DMS153 treated with DMSO at 0.1 percent for 48 hours (cell line): ENCODE measurements at regions not wholly inside any gene's neighbourhood (a gene's known extent, or its start where the extent isn't known, plus 50 kb on each side); places are given as distances from the start of the nearest gene placed in this dataset.

Source experiments
- DNase-seq: peaks from one replicate; lab custom pipeline; 2025; ENCODE audit not compliant: unreplicated experiment; lab: John Stamatoyannopoulos, UW

DNA sequence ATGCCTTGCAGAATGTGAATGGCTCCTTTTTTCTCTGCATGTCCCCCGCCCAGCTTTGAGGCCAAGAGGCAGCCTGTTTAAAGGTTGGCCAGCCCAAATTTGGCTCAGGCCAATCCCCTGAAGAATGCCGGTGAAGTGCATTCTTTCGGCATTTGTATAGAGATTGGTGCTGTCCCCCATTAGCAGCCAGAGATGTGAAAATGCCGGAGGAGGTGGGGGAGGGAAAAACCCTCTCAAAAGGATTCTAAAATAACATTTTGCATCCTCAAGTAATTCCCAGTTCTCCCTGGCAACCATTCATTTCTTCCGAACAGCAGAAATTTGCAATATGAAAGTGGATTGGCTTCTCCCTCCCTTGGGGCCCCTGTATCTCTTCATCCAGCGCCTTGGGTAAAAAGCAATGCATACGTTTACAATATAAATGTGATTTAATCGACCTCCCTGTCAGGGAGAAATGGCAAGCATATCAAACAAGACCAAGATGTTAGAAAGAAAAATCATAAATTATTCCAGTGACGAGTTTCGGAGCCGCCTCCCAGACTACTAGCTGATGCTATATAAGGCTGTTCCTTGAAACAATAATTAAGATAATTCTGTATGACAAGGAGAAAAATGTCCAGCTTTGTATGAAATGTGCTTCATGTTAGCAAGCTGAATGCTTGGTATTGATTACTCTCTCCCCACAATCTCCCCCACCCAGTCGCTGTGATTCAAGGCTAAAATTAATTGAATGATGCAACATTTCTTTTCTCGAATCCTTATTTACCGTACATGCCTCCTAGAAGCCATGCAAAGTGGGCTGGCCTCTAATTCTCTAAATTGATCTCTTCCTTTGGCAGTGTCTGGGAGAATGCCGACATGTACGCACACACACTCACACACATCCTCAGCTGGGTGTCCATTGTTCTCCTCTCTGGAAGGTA lies 323.7 kb downstream of the RPS24 start:
- DNase-seq: no peak

DNA sequence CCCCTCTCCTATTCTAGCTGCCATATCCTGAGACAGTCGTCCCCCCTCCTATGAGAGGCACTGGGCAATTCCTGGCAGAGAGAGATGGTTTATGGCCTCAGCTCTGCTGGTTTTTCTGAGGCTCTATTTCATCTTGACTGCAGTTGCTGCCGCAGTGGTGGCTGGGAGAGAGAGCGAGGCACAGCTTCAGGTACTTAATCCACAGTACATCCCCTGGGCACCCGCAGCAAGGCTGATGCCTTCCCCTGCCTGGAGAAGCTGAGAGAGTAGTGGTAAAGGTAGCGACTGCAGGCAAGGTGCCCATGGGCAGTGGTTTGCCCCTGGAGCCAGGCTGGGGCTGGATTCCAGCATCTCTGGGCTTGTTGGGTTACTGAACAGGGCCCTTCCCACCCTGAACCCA lies 324.7 kb downstream of the RPS24 start:
- no peak for DNase-seq

DNA sequence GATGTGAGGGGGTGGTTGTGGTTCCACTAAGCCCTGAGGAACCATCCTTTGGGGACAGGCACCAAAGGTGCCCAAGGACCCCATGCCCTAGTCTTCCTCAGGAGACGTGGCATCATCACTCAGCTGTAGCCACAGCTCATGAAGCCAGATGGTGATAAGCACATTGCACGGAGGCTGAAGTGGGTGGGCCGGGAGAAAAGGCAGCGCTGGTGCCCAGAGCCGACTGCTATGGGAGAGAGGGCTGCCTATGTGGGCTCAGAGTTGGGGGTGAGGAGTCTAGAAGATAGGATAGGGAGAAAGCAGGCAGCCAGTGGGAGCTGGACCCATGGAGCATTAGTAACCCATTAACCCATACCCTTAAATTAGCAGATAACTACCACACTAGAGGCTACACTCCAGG lies 325.3 kb downstream of the RPS24 start:
- DNase-seq: no peak

DNA sequence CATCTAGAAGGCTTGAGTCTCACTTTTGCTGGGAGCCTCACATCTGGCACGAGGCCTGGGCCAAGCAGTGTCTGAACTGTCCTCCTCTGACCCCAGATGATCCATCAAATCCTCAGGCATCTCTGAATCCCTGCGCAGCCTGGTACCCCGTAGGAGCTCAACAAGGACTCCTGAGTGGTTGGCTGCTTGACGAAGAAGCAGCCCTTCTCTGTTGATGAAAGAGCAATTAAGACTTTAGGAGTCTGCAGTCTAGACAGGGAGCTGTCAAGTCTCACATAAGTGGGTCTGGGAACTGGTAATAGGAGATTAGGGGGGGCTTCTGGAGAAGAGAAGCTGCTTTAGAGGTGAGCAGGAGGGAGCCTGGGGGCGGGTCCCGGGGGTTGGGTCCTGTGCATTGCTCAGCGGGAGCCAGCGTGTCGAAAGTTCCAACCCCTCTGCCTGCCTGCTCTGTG lies 326.0 kb downstream of the RPS24 start:
- no peak for DNase-seq

DNA sequence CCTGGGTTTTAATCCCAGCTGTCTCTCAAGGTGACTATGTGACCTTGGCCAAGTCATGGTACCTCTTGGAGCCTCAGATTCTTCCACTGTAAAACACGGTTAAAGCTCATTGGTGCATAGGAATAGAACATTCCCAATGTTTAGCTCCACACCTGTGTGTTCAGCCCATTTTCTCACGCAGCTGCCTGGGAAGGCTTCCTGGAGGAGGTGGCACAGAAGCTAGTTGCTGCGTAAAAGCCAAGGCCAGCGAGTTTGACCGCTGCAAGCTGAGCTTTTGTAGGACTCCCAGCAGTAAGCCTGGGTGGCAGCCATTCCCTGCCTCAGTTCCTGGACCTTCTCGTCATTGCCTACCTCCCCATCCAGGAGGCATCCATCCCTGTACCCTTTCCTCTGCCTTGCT lies 326.6 kb downstream of the RPS24 start:
- no peak for DNase-seq

DNA sequence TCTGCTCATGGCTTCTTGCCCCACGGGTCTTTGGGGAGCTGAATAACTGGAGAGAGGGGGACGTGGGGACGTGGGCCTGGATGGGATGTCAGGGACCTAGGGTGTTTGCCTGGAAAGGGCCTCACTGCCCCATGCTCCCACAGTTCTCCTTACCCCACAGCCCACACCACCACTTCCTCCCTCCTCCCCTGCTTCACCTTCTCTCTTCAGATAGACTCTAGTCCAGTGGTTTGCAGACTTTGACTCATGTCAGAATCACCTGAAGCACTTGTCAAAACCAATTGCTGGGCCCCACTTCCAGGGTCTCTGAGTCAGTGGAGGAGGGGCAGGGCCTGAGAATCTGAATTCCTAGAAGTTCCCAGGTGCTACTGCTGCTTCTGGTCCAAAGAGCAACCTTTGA lies 327.4 kb downstream of the RPS24 start:
- no peak for DNase-seq

DNA sequence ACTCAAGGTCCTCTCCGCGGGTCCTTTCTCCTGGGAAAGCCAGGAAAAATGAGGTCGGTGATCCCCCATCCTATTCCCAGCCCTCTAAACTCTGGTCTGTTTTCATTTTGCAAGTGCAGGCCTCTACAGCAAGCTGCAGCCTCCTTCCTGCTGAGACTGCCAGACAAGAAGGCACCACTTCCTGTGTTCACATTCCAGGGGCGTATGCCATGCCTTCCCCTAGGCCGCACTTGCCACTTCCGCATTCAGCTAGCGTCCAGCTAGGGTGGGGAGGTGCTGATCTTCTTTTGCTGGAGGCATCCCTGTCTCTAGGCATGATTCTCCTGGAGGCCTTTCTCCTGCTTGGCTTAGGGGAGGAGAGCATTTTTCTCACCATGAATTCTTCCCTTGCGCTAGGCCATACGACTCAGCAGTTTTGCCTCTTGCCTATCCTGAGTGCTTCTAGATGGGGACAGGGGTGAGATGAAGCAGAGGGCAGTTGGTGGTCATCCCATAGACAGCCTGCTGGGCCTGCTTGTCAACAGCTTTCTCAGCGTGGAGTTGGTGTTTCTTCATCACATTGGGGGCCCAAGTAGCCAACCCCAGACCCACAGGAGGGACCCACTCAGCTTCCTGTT lies 328.9 kb downstream of the RPS24 start:
- DNase-seq: no peak

DNA sequence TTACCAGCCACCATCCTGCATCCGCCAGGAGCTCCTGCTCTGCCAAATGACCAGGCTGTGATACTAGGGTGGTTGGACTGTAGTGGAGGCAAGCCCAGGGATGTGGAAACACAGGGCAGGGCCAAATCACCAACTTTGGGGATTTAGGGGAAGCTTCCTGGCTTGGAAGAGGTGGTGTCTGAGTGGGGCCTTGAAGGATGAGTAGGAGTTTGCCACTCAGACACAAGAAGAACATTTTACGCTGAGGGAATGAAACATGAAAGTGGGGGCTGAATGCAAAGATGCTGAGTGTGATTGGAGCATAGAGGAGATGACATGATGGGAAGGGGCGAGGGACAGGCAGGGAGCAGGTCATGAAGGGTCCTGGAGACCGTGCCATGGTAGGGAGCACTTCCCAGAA lies 329.5 kb downstream of the RPS24 start:
- DNase-seq: no peak

DNA sequence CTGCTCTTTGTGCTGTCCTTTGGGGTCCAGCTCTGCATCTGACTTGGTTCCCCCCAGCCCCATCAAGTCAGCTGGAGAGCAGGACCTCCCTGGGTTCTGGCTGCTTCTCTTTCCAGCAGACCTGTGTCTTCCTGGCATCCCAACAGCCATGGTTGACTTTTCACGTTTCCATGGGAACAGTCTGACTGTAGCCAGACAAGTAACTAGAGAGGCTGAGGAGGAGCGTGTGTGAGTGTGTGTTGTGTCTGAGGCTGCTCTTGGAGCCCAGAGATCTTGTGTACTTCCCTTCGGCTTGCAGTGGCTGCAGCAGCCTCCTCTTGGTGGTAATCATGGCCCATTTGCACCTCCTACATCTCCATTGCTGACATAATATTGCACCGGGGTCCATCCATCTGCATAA lies 332.0 kb downstream of the RPS24 start:
- no peak for DNase-seq

DNA sequence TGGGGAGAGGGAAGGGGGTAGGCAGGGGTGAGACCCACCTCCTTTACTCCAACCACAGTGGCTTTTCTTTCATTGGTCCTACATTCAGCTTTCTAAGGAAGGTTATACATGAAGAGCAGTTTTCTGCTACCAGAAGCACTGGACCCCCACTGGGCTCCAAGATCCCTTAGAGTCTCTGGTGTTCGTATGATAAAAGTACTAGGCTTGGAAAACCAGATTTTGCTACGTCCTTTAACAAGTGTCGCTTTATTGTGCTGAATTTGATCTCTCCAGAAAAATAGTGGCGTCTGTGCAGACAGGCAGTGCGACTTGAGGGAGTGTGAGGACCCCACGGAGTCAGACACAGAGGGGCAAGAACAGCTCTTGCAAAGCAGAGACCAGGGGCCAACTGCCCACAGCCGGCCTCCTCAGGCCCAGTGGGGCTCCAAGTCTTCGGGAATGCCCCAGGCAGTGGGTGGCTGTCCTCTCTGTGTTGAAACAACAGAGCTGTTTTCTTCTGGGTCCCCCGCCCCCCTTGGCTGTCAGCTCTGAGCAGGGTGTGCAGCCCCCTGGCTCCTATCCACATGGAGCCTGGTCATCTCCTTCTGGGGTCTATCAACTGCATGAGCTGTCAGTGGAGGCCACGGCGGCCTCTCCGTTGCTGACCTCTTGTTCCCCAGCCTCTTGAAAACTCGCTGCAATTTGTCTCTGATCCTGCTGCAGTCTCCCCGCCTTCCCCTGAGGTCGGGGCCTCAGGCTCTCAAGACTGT lies 333.2 kb downstream of the RPS24 start:
- no peak for DNase-seq

DNA sequence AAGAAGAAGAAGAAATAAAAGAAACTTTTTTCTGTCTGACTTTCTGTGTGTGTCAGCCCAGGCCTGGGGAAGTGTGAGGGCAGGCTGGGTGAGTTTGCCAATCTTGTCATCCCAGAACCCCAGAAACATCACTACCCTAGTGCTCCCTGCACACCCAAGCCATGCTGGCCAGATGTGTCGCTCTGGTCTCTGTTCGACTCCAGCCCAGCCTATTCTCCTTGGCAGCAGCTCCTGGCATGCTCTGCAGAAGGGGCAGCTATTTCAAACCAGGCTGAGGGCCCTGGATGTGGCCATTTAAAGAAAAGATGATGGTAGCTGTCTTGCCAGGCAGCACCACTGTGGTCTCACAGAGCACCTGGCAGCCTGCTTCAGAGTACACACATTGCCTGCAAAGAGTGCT lies 334.1 kb downstream of the RPS24 start:
- no peak for DNase-seq

DNA sequence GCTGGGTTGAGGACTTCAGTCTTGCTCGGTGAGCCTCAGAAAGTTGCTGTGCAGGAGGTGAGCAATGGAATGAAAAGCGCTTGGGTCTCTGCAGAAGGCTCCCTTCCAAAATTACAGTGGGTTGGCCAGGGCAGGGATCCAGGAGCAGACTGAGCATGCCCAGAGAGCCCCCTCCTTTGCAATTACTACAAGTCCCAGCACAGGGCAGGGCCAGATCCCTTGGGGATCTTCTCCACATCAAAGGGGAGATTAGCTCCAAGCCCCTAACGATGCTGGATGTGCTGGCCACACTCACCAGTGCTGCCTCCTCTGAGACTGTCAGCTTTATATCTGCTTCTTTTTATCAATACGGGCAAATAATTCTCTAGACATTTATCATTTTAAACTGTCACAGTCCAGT lies 337.5 kb downstream of the RPS24 start:
- DNase-seq: no peak

DNA sequence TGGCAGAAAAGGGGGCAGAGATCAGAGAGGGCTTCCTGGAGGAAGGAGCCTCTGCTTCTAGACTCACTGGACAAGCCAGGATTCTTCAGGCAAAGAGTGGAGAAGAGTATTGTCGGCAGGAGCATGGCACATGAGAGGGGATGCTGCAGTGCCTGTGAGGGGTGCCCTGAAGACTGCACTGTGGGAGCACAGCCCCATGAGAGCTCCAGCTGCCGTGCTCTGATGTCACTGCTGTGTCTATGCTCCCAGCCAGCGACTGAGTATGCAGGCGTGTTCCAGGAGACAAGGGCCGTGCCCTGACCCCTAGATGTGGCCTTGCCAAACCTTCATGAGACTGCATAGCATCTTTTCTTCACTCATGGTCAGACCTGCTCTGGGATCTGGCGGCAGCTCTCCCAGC lies 339.1 kb downstream of the RPS24 start:
- no peak for DNase-seq

DNA sequence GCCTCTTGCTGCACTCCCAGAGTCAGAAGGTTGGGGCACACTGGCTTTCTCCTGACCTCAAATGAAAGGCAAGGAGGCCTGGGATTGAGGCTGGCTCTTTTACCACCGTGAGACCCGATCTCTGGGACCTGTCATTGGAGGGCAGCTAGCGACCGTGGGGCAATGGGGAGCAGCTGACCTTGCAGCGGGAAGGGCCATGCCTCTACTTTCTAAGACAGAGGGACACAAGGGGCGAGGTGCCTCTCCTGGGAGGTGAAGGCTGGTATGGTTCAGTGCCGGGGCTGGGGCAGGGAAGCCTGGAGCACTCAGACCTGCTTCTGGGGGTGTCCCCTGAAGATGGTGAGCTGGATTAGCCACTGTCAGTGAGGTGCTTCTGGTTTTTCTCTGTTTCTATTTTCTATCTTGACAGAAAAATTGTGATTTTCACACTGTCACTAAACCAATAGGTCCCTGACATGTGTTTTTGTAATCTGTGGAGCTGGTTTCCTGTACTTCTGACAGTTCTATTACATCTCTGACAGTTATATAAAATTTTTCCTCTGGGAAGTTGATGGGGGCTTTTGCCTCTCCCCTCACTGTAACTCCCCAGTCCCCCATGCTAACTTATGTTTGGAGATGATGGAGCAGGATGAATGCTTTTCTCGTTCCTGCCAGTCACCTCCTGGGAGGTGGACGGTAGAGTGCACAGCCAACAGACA lies 340.8 kb downstream of the RPS24 start:
- no peak for DNase-seq

DNA sequence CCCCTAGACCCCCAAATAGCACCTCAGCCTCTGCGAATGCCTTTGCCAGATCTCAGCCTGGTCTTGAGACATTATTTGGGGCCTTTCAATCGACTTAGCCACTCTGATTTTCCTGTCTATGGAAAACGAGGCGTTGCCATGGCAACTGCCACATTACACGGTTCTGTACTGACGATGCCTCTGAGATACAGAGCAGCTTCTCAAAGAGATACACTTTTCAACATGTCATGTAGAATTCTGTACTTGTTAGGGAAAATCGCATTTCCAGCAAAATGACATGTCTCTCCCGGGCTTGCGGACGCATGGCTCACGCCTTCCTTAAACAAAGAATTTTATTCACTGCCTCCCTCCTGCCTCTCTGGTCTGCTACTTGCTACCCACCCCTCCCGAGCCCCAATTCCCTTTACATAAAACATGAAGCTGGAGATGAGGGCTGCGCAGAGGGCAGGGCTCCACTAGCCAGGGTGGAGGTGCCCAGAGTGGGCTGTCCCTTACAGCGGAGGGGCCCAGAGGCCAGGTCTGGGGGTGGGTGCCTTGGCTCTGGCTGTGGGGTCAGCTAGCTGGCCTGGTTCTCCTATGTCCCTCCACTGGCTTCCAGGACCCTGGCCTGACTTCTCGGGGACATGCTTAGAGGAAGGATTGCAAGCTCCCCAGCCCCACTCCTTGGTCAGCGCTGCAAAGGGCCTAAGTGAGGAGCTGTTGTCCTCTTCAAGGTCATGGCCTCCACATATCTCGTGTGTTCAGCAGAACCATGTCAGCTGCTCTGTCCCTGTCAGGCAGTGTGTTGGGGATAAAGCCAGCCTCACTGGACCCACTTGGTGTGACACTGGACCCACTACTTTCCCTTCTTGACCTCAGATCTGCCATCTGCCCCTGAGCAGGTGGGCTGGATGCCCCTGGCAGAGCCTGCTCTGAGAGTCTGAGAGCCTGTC lies 342.5 kb downstream of the RPS24 start:
- no peak for DNase-seq

DNA sequence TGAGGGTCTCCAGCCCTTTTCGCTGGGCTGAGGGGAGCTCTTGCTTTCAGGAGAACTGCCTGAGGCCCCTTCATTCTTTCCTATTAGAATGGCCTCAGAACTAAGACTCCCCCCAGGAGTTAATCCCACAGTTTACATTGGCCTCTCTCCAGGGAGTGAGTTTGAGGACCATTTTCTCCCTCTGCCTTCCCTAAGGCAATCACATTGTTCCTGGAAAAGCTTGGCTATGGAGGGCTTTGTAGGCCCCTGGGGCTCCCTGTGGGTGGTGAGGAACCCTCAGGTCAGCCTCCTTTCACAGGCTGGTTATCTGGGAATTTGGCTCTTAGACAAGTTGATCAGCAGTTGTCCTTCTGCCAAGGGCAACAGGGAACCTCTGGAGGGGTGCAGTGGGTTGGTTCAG lies 343.7 kb downstream of the RPS24 start:
- no peak for DNase-seq

DNA sequence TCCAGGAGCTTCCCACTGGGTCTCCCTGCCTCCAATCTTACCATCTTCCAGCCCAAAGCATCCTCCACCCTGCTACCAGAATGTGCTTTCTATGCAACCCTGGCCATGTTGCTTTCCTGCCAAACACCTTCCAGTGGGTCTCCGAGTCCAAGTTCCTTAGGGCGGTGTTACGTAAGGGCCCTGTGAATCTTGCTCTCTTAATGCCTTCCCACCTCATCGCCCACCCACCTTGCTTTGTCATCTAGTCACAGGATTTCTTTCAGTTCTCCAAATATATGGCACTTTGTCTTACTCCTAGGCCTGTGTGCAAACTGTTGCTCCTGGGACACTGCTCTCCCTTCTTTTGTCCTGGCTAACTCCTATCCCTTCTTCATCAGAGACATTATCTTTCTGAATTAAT lies 344.5 kb downstream of the RPS24 start:
- DNase-seq: no peak

DNA sequence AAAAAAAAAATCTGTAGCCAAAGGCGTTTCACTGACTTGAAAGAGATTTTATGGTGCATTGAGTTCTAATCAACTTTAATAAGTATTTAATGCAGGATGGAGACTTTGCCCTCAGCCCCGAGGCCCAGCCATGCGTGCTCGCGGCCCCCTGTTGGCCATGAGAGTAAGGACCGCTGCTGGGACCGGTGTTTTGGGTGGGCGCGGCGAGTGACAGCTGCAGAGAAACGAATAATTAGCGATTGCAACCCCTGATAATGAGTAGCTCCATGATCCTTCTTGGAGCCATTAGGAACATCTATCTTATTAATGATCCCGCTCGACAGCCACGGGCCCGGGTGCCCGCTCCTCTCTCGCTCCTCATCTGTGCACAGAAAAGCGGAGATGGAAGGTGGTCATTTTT lies 347.4 kb downstream of the RPS24 start:
- DNase-seq: no peak

DNA sequence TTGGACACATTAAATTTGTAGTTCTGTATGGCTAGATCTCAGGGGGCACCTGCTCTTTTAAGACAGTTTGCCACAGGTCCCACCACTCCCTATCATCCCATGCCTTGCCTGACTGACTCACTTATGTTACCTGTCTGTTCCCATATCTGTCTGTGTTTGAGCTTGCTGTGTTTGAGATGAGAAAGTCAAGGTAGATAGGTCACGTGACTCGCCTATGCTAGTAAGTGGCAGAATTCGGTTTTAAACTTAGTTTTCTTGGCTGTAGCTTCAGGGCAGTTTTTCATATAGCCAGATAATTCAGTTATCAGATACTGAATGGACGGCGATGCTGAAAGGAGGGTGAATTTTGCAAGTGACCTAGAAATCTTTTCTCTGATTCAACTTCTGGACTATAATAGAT lies 348.4 kb downstream of the RPS24 start:
- no peak for DNase-seq

DNA sequence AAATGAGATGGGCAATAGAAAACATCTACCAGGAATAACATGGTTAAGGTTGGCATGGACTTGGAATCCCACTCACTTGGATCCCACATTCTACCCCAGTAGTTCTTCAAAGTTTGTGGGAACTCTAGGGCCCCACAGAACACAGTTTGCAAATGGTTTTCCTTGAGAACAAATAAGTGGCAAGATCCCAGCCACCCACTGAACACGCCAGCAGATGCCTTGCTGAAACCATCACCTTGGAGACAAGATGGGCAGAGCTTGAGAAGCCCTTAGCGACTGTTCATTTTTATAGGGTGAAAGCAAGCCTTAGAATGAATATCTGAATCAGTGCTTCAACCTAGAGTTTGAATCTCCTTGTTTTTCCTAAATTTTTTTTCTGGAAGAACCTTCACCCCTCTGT lies 349.1 kb downstream of the RPS24 start:
- DNase-seq: no peak
